Right lobe of liver (tissue), 4 donors: ENCODE measurements at regions not wholly inside any gene's neighbourhood (a gene's known extent, or its start where the extent isn't known, plus 50 kb on each side); places are given as distances from the start of the nearest gene placed in this dataset.

Experiments
- CTCF ChIP-seq, 4 donors: fragments of 200-600 bp in 3 of 4; fragments of 450-650 bp in 1 of 4; IDR thresholded peaks; one replicate each; pipeline versions ENCODE4 v1.5.1 to v1.8.0; 2016 to 2022; ENCODE audit warnings: antibody characterized with exemption in 4 of 4, mild to moderate bottlenecking in 2 of 4
- POLR2A ChIP-seq: fragments of 450-650 bp; IDR thresholded peaks from one replicate; pipeline ENCODE4 v1.6.1; 2017; ENCODE audit warnings: antibody characterized with exemption, mild to moderate bottlenecking
- donor health status: DM: no; HTN: no; CAD: no.
- donor health status: DM: no; HTN: no; CAD: no.
- donor health status: DM: no; HTN: yes; CAD: no.

GRCh38 chr3:189457631-189458412, 173.4 kb upstream of the TP63 start:
- TF ChIP-seq CTCF (IDR thresholded peaks at IDR 0.05), result no peak
- TF ChIP-seq POLR2A, result no peak
